ENCODE measurements at regions not wholly inside any gene's neighbourhood (a gene's known extent, or its start where the extent isn't known, plus 50 kb on each side); places are given as distances from the start of the nearest gene placed in this dataset.

DNA sequence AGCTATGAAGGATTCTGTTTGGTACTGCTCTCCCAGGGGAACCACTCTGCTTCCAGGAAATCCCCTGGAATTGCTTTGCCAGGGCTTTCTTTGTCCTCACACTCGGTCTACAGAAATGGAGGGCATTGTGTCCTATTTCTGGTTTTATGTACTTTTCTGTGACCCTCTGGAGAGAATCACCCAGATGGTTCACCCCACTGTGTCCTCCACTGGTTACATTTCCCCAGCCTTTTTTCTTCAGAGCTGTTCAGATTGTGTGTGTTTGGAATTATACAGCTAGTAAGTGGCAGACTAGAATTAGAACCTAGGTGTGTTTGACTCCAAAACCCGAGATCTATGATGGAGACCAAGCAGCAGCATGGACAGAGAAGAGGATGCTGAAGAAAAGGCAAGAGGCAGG, 80.8 kb downstream of the CD164 start:
- Histone ChIP-seq H3K4me3 (no peak overlapping the region), H3F3A (ENCODE audit: low read depth) (no peaks in the 10 kb centered on the region), H3K9ac (no peak overlapping the region), H3K4me1 (peaks cover 12% of the 10 kb centered on the region), H3K36me3 (no peaks in the 10 kb centered on the region), H2AFZ (replicated peaks) (no peak overlapping the region), H3K27ac (no peak overlapping the region), H4K20me1 (ENCODE audit: low read depth) (no peaks in the 10 kb centered on the region), H3K27me3 (no peaks in the 10 kb centered on the region), H3K4me2 (peak overlapping the region; percentile 15), H3K9me3 (ENCODE audit: low read depth) (no peaks in the 10 kb centered on the region), H3K79me2 (ENCODE audit: low read depth) (no peaks in the 10 kb centered on the region)
- Mint-ChIP-seq H3K9me3 (no peaks in the 10 kb centered on the region), H3K27ac (no peak overlapping the region), H3K27me3 (ENCODE audit: insufficient read depth, low read depth) (peaks cover 4% of the 10 kb centered on the region), H3K4me1 (peaks cover 9% of the 10 kb centered on the region), H3K36me3 (no peaks in the 10 kb centered on the region), H3K4me3 (no peak overlapping the region)
- TF ChIP-seq EZH2phosphoT487 (IDR thresholded peaks at IDR 0.05) (no peak), EZH2 (IDR thresholded peaks at IDR 0.05) (no peak), CTCF (IDR thresholded peaks at IDR 0.05) (no peak)
- no peak for DNase-seq (ENCODE audit: low spot score)

GRCh38 chr6:109300874-109301273, 81.4 kb downstream of the CD164 start:
- no peak overlapping the region for H2AFZ ChIP-seq (replicated peaks)
- no peak overlapping the region for H3K9ac ChIP-seq
- H3K36me3 ChIP-seq, result no peaks in the 10 kb centered on the region
- no peaks in the 10 kb centered on the region for H3K27me3 ChIP-seq
- no peaks in the 10 kb centered on the region for H3K79me2 ChIP-seq (ENCODE audit: low read depth)
- Mint-ChIP-seq H3K27ac (no peak overlapping the region), H3K9me3 (no peaks in the 10 kb centered on the region), H3K4me1 (peaks cover 9% of the 10 kb centered on the region), H3K36me3 (no peaks in the 10 kb centered on the region), H3K27me3 (ENCODE audit: insufficient read depth, low read depth) (peaks cover 4% of the 10 kb centered on the region), H3K4me3 (no peak overlapping the region)
- H3K4me3 ChIP-seq, result no peak overlapping the region
- no peaks in the 10 kb centered on the region for H4K20me1 ChIP-seq (ENCODE audit: low read depth)
- no peaks in the 10 kb centered on the region for H3K9me3 ChIP-seq (ENCODE audit: low read depth)
- no peak for DNase-seq (ENCODE audit: low spot score)
- peaks cover 12% of the 10 kb centered on the region for H3K4me1 ChIP-seq
- H3K27ac ChIP-seq, result no peak overlapping the region
- H3F3A ChIP-seq (ENCODE audit: low read depth), result no peaks in the 10 kb centered on the region
- TF ChIP-seq EZH2 (IDR thresholded peaks at IDR 0.05), result no peak
- no peak for TF ChIP-seq CTCF (IDR thresholded peaks at IDR 0.05)
- TF ChIP-seq EZH2phosphoT487 (IDR thresholded peaks at IDR 0.05), result no peak
- peak overlapping the region; percentile 15 for H3K4me2 ChIP-seq

GRCh38 chr6:109299776-109300564, 82.3 kb downstream of the CD164 start:
- Mint-ChIP-seq H3K9me3 (no peaks in the 10 kb centered on the region), H3K4me1 (peaks cover 9% of the 10 kb centered on the region), H3K27ac (no peak overlapping the region), H3K4me3 (no peak overlapping the region), H3K36me3 (no peaks in the 10 kb centered on the region), H3K27me3 (ENCODE audit: insufficient read depth, low read depth) (peaks cover 4% of the 10 kb centered on the region)
- no peak overlapping the region for H3K9ac ChIP-seq
- H3K4me2 ChIP-seq, result no peak overlapping the region
- no peak overlapping the region for H3K4me3 ChIP-seq
- no peak overlapping the region for H3K27ac ChIP-seq
- H4K20me1 ChIP-seq (ENCODE audit: low read depth), result no peaks in the 10 kb centered on the region
- peaks cover 12% of the 10 kb centered on the region for H3K4me1 ChIP-seq
- no peak overlapping the region for H2AFZ ChIP-seq (replicated peaks)
- TF ChIP-seq CTCF (IDR thresholded peaks at IDR 0.05) (no peak), EZH2 (IDR thresholded peaks at IDR 0.05) (no peak), EZH2phosphoT487 (IDR thresholded peaks at IDR 0.05) (no peak)
- H3K9me3 ChIP-seq (ENCODE audit: low read depth), result no peaks in the 10 kb centered on the region
- no peaks in the 10 kb centered on the region for H3F3A ChIP-seq (ENCODE audit: low read depth)
- H3K36me3 ChIP-seq, result no peaks in the 10 kb centered on the region
- no peaks in the 10 kb centered on the region for H3K27me3 ChIP-seq
- no peaks in the 10 kb centered on the region for H3K79me2 ChIP-seq (ENCODE audit: low read depth)
- DNase-seq (ENCODE audit: low spot score), result no peak
